Kidney glomerular epithelial cell (primary cell): ENCODE measurements at regions not wholly inside any gene's neighbourhood (a gene's known extent, or its start where the extent isn't known, plus 50 kb on each side); places are given as distances from the start of the nearest gene placed in this dataset.
"Not testable (repeated sequence)": the region's sequence is repeated elsewhere in the genome, so short reads cannot be mapped to it uniquely, and the experiment has no call there.

Source experiments
- DNase-seq: peaks from one replicate; lab custom pipeline; 2025; lab: John Stamatoyannopoulos, UW

- DNase-seq = not testable (repeated sequence)
Measured at GRCh38 chr16:29160171-29160570, 175.3 kb downstream of the LAT start.

GRCh38 chr16:29159603-29160002 lies 174.8 kb downstream of the LAT start:
- DNase-seq = not testable (repeated sequence)

GRCh38 chr16:29158785-29159184 lies 173.9 kb downstream of the LAT start:
- no peak for DNase-seq

GRCh38 chr16:29158031-29158784 lies 173.4 kb downstream of the LAT start:
- DNase-seq = not testable (repeated sequence)

- DNase-seq = peak; percentile 73
Measured at GRCh38 chr16:29157051-29157923, 172.4 kb downstream of the LAT start.

- no peak for DNase-seq
Measured at GRCh38 chr16:29156511-29156910, 171.7 kb downstream of the LAT start.

GRCh38 chr16:29155866-29156200 lies 171.0 kb downstream of the LAT start:
- not testable (repeated sequence) for DNase-seq

GRCh38 chr16:29155131-29155865 lies 170.4 kb downstream of the LAT start:
- not testable (repeated sequence) for DNase-seq

GRCh38 chr16:29154676-29155121 lies 169.8 kb downstream of the LAT start:
- DNase-seq = peak; percentile 27

- DNase-seq = no peak
Measured at GRCh38 chr16:29154088-29154487, 169.2 kb downstream of the LAT start.

- not testable (repeated sequence) for DNase-seq
Measured at GRCh38 chr16:29153307-29153706, 168.5 kb downstream of the LAT start.

GRCh38 chr16:29152544-29153031 lies 167.7 kb downstream of the LAT start:
- not testable (repeated sequence) for DNase-seq

- no peak for DNase-seq
Measured at GRCh38 chr16:29151317-29151716, 166.5 kb downstream of the LAT start.

- not testable (repeated sequence) for DNase-seq
Measured at GRCh38 chr16:29149912-29150311, 165.1 kb downstream of the LAT start.

- DNase-seq = no peak
Measured at GRCh38 chr16:29148867-29149272, 164.0 kb downstream of the LAT start.

- no peak for DNase-seq
Measured at GRCh38 chr16:29148131-29148691, 163.4 kb downstream of the LAT start.

- not testable (repeated sequence) for DNase-seq
Measured at GRCh38 chr16:29147710-29148109, 162.9 kb downstream of the LAT start.

- DNase-seq = not testable (repeated sequence)
Measured at GRCh38 chr16:29146808-29147643, 162.2 kb downstream of the LAT start.

GRCh38 chr16:29146266-29146665 lies 161.4 kb downstream of the LAT start:
- no peak for DNase-seq

GRCh38 chr16:29145486-29146225 lies 160.8 kb downstream of the LAT start:
- DNase-seq = not testable (repeated sequence)
